A673 (cell line): ENCODE measurements at regions not wholly inside any gene's neighbourhood (a gene's known extent, or its start where the extent isn't known, plus 50 kb on each side); places are given as distances from the start of the nearest gene placed in this dataset.

Source experiments
- CTCF ChIP-seq: fragments of 300-800, 200-600 bp; sonication (generic); conservative IDR thresholded peaks from 2 replicates; pipeline ENCODE4 v1.5.1; 2017; ENCODE audit warnings: low read depth, mild to moderate bottlenecking, antibody characterized with exemption, low read length, moderate library complexity, mixed read lengths
- EZH2 ChIP-seq: fragments of 200-600 bp; sonication (generic); IDR thresholded peaks from 2 replicates; pipeline ENCODE4 v1.6.1; 2017; ENCODE audit warnings: borderline replicate concordance, low read depth, mild to moderate bottlenecking, mixed read lengths, antibody characterized with exemption, low read length; ENCODE audit not compliant: poor library complexity, severe bottlenecking

GRCh38 chr10:43855667-43856210, 207.1 kb upstream of the ZNF32 start:
- no peak for TF ChIP-seq CTCF
- TF ChIP-seq EZH2, result no peak
